T-helper 2 cell (primary cell): ENCODE measurements at regions not wholly inside any gene's neighbourhood (a gene's known extent, or its start where the extent isn't known, plus 50 kb on each side); places are given as distances from the start of the nearest gene placed in this dataset.

ENCODE experiments used
- DNase-seq, 5 experiments: peaks; one replicate each; pipeline versions ENCODE4 v3.0.0 to v3.0.0-alpha.2; 2012 to 2022

GRCh38 chr13:50586414-50587083 lies 256.9 kb downstream of the DLEU7 start:
- no peak for DNase-seq

DNA sequence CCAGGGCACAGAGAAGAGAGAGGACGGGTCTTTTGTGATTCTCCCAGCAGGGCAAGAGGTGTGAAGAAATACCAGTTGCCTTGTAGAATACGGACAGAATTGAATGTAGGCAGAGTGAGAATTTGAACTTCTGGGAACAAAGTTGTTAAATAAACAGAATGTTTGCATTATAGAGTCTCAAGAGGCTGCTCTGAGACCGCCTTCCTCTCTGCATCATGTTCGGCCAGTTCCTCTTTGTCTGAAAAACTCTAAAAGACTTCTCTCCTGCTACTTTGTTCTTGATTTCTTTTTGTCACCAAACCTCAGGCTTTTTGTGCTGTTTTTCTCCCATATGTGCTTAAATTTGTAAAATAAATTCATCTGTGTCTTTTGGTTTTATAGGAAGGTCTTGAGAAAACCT lies 256.4 kb downstream of the DLEU7 start:
- DNase-seq = no peak

DNA sequence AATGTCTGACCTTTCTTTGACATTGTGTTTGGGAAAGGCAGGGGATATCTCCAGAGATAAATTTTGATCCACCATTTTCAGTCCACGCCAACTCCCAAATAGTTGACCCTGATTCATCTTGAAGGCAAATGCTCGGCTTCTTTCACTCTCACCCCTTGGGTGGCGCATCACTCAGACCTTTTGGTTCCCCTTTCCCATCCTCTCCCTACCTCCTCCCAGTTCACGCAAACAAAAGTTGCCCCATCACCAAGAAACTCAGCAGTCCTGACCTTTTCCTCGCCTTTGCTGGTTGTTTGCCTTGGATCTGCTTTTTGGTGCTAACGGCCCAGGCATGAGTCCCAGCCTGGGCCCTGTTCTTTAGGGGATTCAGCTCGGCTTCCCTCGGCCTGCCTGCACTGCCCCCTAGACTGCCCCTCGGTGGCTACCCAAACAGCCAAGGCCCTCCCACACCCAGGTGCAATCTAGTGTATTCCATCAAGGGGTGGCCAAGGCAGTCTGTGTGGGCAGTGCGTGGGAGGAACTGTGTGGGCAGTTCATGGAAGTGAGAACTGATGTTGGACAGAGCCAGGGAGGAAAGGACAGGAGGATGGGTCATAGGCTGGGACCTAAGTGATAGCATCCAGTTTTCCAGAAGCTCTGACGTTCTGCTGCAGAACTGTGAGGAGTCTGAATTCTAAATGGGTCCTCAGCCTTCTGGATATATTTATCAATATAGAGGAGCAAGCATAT lies 255.7 kb downstream of the DLEU7 start:
- DNase-seq = no peak

DNA sequence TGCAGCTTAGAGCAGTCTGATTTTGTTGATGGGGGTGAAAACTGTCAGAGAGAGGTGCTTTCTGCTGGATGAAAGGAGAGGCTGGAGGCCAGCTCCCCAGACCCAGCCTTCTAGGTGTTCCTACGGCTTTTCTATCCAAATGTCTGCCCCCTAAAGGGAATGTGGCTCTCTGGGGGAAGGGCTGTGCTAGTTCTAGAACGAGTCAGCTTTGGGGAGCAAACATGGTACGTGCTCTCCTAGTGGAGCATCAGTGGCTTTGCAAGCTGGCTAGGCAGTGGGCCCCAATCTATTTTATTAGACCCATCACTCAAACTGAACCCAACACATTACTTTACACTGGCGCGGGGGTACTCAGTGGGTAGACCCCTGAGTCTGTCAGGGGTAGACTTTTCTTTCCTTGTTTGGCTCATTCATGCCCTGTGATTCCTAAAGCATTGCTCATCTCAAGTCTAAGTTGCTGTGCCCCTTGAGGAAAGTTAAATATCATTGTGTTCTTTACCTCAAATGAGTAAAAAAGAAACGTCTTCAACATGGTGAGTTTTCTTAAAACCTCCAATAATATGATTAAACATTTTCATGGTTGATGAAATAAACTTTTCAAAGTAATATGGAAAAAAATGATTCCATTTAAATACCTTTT lies 254.9 kb downstream of the DLEU7 start:
- no peak for DNase-seq

DNA sequence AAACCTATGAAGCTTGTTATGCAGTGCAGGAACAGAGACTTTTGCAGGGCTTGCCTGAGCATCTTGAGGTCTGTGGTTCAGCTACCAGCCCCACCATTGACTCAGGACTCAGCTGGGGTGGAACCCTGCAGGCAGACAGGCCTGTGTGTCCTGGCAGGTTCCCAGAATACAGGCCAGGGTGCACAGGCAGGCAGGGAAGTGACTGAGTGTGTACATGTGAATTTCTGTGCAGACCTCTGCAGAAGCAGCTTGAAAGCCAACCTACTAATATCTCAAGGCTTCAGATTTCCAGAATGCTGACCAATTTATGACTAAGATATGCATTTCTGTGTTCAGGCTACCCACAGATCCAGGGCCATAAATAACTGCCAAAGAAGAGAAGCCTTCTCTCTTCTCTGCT lies 254.4 kb downstream of the DLEU7 start:
- DNase-seq = peak in 1 of 5 experiments; percentile 30

DNA sequence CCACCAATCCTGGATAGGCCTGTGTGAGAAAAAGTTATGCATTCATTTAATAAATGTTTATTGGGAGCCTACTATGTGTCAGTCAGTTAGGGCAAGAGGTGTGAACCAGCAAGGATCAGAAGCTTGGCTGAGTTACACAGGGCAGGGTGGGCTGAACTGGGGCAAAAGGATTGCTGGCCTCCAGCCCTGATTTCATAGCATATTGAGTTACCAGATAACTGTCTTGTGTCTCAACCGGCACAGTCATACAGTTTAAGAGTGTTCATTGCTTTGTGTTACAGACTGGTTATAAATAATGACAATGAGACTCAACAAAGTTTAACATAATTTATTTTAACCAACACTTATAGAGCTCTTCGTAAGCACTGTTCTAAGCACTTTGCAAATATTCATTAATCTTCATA lies 253.8 kb downstream of the DLEU7 start:
- DNase-seq = no peak

DNA sequence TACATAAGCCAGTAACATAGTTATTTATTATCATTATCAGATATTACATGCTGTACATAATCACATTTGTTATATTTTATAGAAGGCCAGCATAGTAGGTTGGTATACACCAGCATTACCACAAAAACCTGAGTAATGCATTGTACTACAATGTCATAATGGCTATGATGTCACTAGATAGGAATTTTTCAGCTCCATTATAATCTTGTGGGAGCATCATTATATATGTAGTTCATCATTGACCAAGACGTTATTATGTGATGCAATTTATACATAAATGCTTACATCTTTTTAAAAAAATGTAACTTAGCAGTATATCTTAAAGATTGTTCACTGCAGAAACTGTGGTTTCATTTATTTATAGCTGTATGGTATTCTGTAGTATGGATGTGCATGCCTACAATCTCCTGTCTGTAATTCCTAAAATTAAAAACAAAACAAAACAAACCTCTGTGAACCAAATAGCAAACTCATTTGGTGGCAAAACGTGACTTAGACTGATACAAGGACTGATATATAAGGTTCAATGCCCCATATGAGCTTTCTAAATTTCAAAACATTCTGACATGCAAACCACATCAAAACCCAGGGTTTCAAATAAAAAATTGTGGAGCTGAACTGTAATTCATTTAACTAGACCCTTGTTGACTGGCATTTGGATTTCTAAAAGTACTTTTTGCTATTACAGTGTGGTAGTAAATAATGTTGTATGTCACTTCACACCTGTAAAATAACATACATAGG lies 250.9 kb downstream of the DLEU7 start:
- DNase-seq = peak in 1 of 5 experiments; percentile 17

DNA sequence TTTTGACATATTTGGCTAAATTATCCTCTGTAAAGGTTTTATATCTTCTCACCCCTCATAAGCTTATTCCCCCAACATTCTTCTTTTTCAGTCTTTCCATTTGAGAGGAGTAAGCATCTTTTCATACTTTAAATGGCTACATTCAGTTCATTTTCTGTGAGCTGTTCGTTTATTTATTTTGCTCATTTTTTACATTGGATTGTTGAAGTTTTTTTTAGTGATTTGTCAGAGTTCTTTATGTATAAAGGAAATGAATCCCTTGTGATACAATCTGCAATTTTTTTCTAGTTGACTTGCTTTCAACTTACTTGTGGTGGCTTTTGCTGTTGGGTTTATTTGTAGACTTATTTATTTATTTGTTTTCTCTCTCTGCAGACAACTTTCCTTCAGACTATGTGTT lies 250.3 kb downstream of the DLEU7 start:
- peak in 1 of 5 experiments; percentile 17 for DNase-seq

- DNase-seq = peak in 1 of 5 experiments; percentile 52
These were observed 249.0 kb downstream of the DLEU7 start for GRCh38 chr13:50594276-50595051.

GRCh38 chr13:50595196-50595595 lies 248.3 kb downstream of the DLEU7 start:
- DNase-seq = no peak

DNA sequence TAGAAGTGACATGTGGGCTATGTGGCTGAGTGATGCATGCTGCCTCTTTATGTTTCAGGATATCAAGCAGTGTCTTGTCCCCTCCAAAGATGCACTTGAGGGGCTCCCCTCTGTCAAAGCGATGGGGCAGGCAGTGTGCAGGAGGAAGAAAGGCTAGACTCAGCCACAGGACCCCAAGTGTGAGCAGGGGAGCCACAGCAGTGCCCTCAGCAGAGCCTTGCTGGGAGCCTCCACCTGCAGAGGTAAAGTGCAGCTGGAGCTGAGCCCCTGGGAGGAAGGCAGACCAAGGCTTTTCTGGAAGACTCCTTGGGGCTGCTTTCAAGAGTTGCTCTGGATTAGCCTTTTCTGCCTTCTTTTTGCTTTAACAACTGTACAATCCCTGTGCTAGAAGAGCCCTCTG lies 247.3 kb downstream of the DLEU7 start:
- DNase-seq = no peak

DNA sequence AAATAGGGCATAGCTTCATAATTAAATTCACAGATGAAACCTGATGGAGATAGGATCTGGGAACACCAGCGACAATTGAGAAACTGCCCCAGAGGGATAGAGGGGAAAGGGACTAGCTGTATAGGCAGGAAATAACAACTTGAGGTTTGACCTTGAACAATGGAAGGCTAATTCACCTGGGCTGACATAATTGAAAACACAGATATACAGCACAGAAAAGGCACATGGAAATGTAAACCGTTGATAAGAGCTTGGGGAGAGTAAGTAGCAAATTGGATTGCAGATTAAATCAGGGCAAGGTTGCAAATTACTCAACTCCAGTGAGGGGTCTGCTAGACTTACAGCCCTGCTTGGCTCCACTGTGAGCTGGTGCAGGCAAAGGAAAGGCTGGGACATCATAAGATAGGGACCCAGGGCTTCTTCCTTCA lies 246.7 kb downstream of the DLEU7 start:
- DNase-seq = no peak

- no peak for DNase-seq
These were observed 245.2 kb downstream of the DLEU7 start for GRCh38 chr13:50598338-50598737.

GRCh38 chr13:50599046-50599445 lies 244.4 kb downstream of the DLEU7 start:
- no peak for DNase-seq

DNA sequence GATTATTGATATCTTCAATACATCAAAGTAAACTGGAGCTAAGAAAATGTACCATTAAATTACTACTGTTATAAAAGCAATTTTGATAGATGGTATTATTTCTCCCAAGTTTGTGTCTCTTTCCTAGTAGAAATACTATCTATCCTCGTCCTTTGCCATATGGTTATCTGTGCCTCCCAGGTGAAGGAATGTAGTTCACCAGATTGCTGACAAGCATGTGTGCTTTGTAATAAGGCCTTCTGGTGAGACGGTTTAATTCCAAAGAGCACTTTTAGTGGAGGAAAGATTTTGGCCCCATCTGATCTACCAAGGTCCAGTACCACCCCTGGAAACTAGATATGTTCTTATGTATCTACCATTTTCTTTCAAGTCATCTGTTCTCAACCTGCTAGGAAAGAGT lies 243.6 kb downstream of the DLEU7 start:
- no peak for DNase-seq

- DNase-seq = no peak
These were observed 235.1 kb downstream of the DLEU7 start for GRCh38 chr13:50608370-50608769.

DNA sequence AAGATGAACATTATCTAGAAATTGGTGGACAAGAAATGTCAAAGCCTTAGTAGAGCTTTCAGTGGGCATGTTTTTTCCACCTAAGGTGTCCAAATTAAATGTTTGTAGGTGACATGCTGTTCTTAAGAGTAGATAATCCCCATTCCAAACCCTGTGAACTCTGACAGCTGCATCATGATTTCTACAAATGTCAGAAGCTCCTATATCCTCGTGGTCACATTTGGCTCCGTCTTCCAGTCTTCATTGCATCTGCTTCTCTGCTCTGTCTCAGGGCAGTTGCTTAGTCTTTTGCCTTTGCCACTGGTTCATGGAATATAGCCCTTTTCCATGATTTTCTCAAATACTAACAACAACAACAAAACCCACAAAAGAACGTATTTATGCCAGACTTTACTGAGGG lies 234.5 kb downstream of the DLEU7 start:
- DNase-seq = no peak

DNA sequence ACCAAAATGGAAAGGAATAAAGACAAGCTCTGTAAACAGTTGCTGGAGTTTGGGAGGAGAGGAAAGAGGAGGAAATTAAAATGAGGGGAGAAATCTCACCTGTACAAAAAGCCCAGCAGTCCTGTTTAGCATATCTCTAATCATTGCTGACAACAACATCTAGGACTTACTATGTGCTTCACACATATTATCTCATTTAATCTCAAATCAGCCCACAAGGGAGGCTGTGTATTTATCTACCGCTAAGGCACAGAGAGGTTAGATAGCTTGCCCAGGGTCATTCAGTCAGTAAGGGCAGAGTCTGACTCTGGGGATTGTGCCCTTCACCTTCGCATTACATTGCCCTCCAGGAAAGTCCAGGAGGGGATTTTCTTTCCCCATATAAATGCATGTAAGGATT lies 233.3 kb downstream of the DLEU7 start:
- peak in 1 of 5 experiments; percentile 19 for DNase-seq

GRCh38 chr13:50611117-50611781 lies 232.2 kb downstream of the DLEU7 start:
- peak in 1 of 5 experiments; percentile 76 for DNase-seq

GRCh38 chr13:50612717-50613116 lies 230.8 kb downstream of the DLEU7 start:
- no peak for DNase-seq

DNA sequence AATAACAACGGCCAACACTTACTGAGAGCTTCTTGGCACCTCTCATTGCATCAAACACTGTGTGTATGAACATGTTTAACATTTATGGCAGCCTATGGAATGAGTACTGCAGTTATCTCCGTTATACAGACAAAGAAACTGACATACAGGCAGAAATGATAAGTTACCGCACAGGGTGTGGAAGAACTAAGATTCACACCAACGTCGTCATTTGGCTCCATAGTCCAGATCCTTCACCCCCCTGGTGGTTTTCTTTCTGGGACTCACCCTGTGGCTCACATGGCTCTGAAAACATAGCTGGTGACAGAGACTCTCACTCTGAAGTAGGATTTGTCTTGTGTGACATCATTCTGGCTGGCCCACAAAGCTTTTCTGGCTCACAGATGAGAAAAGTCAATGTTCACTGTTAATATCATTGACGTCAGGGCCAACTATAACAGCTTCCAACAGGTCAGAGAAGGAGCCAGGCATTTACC lies 230.1 kb downstream of the DLEU7 start:
- no peak for DNase-seq

DNA sequence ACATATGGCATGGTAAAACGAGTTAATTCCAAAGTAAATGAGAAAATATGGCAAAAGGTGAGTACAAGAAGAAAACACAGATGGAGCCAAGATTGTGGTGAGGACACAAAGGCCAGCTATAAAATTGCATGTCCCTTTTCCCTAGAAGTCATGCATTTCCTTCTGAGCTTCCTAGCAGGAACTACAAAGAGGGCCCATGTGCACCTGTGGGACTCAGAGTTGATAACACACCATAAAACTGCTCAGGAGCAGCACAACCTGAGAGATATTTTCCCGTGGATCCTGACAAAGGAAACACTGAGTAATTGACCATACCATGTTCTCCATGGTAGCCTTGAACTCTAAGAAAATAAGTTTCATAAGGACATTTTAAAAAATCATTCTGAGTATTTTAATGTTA lies 228.3 kb downstream of the DLEU7 start:
- no peak for DNase-seq
